Rectal smooth muscle tissue (tissue), 1 donor: ENCODE measurements at regions not wholly inside any gene's neighbourhood (a gene's known extent, or its start where the extent isn't known, plus 50 kb on each side); places are given as distances from the start of the nearest gene placed in this dataset.

Source experiments
- H3K27ac ChIP-seq: one replicate; pipeline ENCODE4 v1.7.0; 2013; ENCODE audit warnings: low read depth, low read length, inconsistent platforms
- H3K27me3 ChIP-seq: one replicate; pipeline ENCODE4 v1.7.0; 2013; ENCODE audit warnings: low read length; ENCODE audit not compliant: control insufficient read depth, insufficient read depth
- H3K36me3 ChIP-seq: one replicate; pipeline ENCODE4 v1.7.0; 2013; ENCODE audit warnings: low read length; ENCODE audit not compliant: control insufficient read depth, insufficient read depth
- H3K4me1 ChIP-seq: one replicate; pipeline ENCODE4 v1.7.0; 2013; ENCODE audit warnings: low read length; ENCODE audit not compliant: control insufficient read depth, insufficient read depth
- H3K4me3 ChIP-seq: one replicate; pipeline ENCODE4 v1.7.0; 2013; ENCODE audit warnings: low read length
- H3K9ac ChIP-seq: one replicate; pipeline ENCODE4 v1.7.0; 2013; ENCODE audit warnings: low read length

DNA sequence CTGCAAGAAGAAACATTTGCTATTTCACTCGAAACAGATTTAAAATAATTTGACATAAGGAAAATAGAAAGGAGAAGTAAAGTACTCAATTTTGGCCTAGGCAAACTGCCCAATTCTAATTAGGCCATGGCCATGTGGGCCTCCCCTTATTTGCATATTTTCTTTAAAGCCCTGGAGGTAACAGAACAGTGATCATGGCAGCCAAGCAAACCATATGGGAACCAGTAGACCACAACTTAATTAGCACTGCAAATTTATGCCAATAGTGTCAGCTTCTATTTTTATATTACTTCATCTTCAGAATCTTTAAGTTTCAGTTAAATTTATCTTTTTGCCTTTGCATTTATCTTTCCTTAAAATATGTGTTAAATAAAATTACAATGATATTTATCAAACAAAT, 63.3 kb upstream of the THSD7A start:
- H3K4me1 ChIP-seq, result no peaks in the 10 kb centered on the region
- no peaks in the 10 kb centered on the region for H3K36me3 ChIP-seq
- no peak overlapping the region for H3K4me3 ChIP-seq
- H3K9ac ChIP-seq, result no peak overlapping the region
- H3K27ac ChIP-seq, result no peak overlapping the region
- H3K27me3 ChIP-seq, result no peaks in the 10 kb centered on the region

- Histone ChIP-seq H3K27ac (no peak overlapping the region), H3K27me3 (no peaks in the 10 kb centered on the region), H3K9ac (no peak overlapping the region), H3K36me3 (no peaks in the 10 kb centered on the region), H3K4me1 (no peaks in the 10 kb centered on the region), H3K4me3 (no peak overlapping the region)
These were observed 64.7 kb upstream of the THSD7A start for GRCh38 chr7:11896663-11897062.

GRCh38 chr7:11899247-11899646, 67.2 kb upstream of the THSD7A start:
- no peaks in the 10 kb centered on the region for H3K36me3 ChIP-seq
- H3K27ac ChIP-seq, result no peak overlapping the region
- H3K4me3 ChIP-seq, result no peak overlapping the region
- no peak overlapping the region for H3K9ac ChIP-seq
- no peaks in the 10 kb centered on the region for H3K27me3 ChIP-seq
- no peaks in the 10 kb centered on the region for H3K4me1 ChIP-seq

GRCh38 chr7:11910253-11910652, 78.3 kb upstream of the THSD7A start:
- no peak overlapping the region for H3K9ac ChIP-seq
- no peaks in the 10 kb centered on the region for H3K4me1 ChIP-seq
- H3K4me3 ChIP-seq, result no peak overlapping the region
- no peak overlapping the region for H3K27ac ChIP-seq
- H3K36me3 ChIP-seq, result no peaks in the 10 kb centered on the region
- no peaks in the 10 kb centered on the region for H3K27me3 ChIP-seq

GRCh38 chr7:11911900-11912299, 79.9 kb upstream of the THSD7A start:
- no peaks in the 10 kb centered on the region for H3K27me3 ChIP-seq
- H3K27ac ChIP-seq, result no peak overlapping the region
- H3K4me1 ChIP-seq, result no peaks in the 10 kb centered on the region
- no peaks in the 10 kb centered on the region for H3K36me3 ChIP-seq
- H3K9ac ChIP-seq, result no peak overlapping the region
- no peak overlapping the region for H3K4me3 ChIP-seq

- H3K4me3 ChIP-seq, result no peak overlapping the region
- no peaks in the 10 kb centered on the region for H3K27me3 ChIP-seq
- no peaks in the 10 kb centered on the region for H3K4me1 ChIP-seq
- H3K27ac ChIP-seq, result no peak overlapping the region
- H3K9ac ChIP-seq, result no peak overlapping the region
- H3K36me3 ChIP-seq, result no peaks in the 10 kb centered on the region
These were observed 82.6 kb upstream of the THSD7A start for GRCh38 chr7:11914645-11915044.

- Histone ChIP-seq H3K36me3 (no peaks in the 10 kb centered on the region), H3K27me3 (no peaks in the 10 kb centered on the region), H3K4me1 (no peaks in the 10 kb centered on the region), H3K27ac (no peak overlapping the region), H3K9ac (no peak overlapping the region), H3K4me3 (no peak overlapping the region)
These were observed 91.5 kb upstream of the THSD7A start for GRCh38 chr7:11923376-11923930.

- Histone ChIP-seq H3K36me3 (no peaks in the 10 kb centered on the region), H3K27me3 (no peaks in the 10 kb centered on the region)
These were observed 99.3 kb upstream of the THSD7A start for GRCh38 chr7:11931307-11931706.

GRCh38 chr7:11934796-11935195, 102.8 kb upstream of the THSD7A start:
- H3K27ac ChIP-seq, result no peak overlapping the region
- no peaks in the 10 kb centered on the region for H3K36me3 ChIP-seq
- no peak overlapping the region for H3K4me3 ChIP-seq
- H3K9ac ChIP-seq, result no peak overlapping the region
- H3K27me3 ChIP-seq, result no peaks in the 10 kb centered on the region
- H3K4me1 ChIP-seq, result no peaks in the 10 kb centered on the region

More at GRCh38 chr7:11931307-11931706, 99.3 kb upstream of the THSD7A start:
- Histone ChIP-seq H3K4me3 (no peak overlapping the region), H3K9ac (no peak overlapping the region), H3K4me1 (no peaks in the 10 kb centered on the region), H3K27ac (no peak overlapping the region)

GRCh38 chr7:11935905-11936304, 103.9 kb upstream of the THSD7A start:
- Histone ChIP-seq H3K9ac (no peak overlapping the region), H3K27me3 (no peaks in the 10 kb centered on the region), H3K36me3 (no peaks in the 10 kb centered on the region), H3K27ac (no peak overlapping the region), H3K4me3 (no peak overlapping the region), H3K4me1 (no peaks in the 10 kb centered on the region)

DNA sequence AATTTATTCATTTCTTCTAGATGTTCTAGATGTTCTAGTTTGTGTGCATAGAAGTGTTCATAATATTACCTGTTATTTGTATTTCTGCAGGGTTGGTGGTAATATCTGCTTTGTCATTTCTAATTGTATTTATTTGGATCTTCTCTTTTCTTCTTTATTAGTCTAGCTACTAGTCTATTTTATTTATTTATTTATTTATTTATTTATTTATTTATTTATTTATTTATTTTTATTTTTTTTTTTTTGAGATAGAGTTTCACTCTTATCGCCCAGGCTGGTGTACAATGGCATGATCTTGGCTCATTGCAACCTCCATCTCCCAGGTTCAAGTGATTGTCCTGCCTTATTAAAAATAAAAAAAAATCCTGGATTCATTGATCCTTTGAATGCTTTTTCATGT, 114.8 kb upstream of the THSD7A start:
- no peaks in the 10 kb centered on the region for H3K27me3 ChIP-seq
- no peaks in the 10 kb centered on the region for H3K4me1 ChIP-seq
- no peaks in the 10 kb centered on the region for H3K36me3 ChIP-seq
- H3K27ac ChIP-seq, result no peak overlapping the region
- H3K9ac ChIP-seq, result no peak overlapping the region
- no peak overlapping the region for H3K4me3 ChIP-seq

- no peak overlapping the region for H3K4me3 ChIP-seq
- H3K36me3 ChIP-seq, result no peaks in the 10 kb centered on the region
- H3K4me1 ChIP-seq, result no peaks in the 10 kb centered on the region
- H3K9ac ChIP-seq, result no peak overlapping the region
- H3K27ac ChIP-seq, result no peak overlapping the region
- no peaks in the 10 kb centered on the region for H3K27me3 ChIP-seq
These were observed 118.3 kb upstream of the THSD7A start for GRCh38 chr7:11950281-11950680.

DNA sequence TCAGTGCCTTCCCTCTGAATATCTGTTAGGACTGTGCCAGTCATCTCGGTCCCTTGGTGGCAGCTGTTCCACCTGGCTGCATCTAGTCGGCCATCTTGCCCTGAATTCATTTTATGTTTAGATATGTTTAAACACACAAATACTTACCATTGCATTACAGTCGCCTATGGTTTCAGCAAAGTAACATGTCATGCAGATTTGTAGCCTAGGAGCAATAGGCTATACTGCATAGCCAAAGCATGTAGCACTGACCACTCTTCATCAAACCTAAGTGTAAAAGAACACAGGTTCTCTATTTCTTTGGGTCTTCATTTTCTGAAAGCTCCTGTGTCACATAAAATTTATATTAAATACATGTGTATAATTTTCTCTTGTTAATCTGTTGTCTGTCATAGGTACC, 118.9 kb upstream of the THSD7A start:
- Histone ChIP-seq H3K9ac (no peak overlapping the region), H3K4me3 (no peak overlapping the region), H3K27me3 (no peaks in the 10 kb centered on the region), H3K27ac (no peak overlapping the region), H3K4me1 (no peaks in the 10 kb centered on the region), H3K36me3 (no peaks in the 10 kb centered on the region)
